ENCODE measurements at regions not wholly inside any gene's neighbourhood (a gene's known extent, or its start where the extent isn't known, plus 50 kb on each side); places are given as distances from the start of the nearest gene placed in this dataset.

- TF ChIP-seq CTCF (optimal IDR thresholded peaks at IDR 0.05 in 1 of 3, IDR thresholded peaks at IDR 0.05 in 1 of 3, conservative IDR thresholded peaks at IDR 0.05 in 1 of 3; ENCODE audit: extremely low read depth in 1 of 3, insufficient read depth in 2 of 3, low read length in 3 of 3) (no peak), EZH2 (IDR thresholded peaks at IDR 0.05; ENCODE audit: low read length) (no peak)
Observed at GRCh38 chr13:68810660-68811059, 1297.0 kb upstream of the ATXN8OS start.

Data from keratinocyte (primary cell).